ENCODE measurements at regions not wholly inside any gene's neighbourhood (a gene's known extent, or its start where the extent isn't known, plus 50 kb on each side); places are given as distances from the start of the nearest gene placed in this dataset.

DNA sequence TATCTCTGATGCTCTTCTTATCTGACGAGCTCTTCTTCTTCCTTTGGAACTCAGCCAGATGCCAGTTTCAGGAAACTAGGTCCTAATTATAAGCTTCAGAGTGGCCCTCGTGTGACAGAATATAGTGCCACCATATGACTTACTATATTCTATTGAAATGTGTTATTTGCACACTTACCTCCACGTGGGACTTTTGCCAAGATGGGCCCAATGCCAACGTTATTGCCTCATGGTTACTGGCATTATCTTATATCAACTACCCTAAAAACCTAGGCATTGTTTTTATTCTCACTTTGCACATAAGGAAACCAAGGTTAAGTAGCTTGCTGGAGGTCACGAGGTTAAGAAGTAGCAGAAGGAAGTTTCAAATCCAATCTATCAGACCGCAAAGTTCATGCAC lies 71.3 kb upstream of the SLCO3A1 start:
- no peak overlapping the region for H3K4me3 ChIP-seq
- H3K9me3 ChIP-seq = no peaks in the 10 kb centered on the region
- H3K36me3 ChIP-seq = no peaks in the 10 kb centered on the region
- H3K27ac ChIP-seq = peak overlapping the region in 7 of 12 donors; percentile 22 to 79 (median 62)
- TF ChIP-seq, protein P1, sequence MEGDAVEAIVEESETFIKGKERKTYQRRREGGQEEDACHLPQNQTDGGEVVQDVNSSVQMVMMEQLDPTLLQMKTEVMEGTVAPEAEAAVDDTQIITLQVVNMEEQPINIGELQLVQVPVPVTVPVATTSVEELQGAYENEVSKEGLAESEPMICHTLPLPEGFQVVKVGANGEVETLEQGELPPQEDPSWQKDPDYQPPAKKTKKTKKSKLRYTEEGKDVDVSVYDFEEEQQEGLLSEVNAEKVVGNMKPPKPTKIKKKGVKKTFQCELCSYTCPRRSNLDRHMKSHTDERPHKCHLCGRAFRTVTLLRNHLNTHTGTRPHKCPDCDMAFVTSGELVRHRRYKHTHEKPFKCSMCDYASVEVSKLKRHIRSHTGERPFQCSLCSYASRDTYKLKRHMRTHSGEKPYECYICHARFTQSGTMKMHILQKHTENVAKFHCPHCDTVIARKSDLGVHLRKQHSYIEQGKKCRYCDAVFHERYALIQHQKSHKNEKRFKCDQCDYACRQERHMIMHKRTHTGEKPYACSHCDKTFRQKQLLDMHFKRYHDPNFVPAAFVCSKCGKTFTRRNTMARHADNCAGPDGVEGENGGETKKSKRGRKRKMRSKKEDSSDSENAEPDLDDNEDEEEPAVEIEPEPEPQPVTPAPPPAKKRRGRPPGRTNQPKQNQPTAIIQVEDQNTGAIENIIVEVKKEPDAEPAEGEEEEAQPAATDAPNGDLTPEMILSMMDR (IDR thresholded peaks at IDR 0.05) = no peak
- no peak for TF ChIP-seq POLR2A (IDR thresholded peaks at IDR 0.05)
- WGBS, 4 donors = 43 to 45% (median 44%) methylated on average over 6 of the region's 6 CpGs
- peaks cover 0 to 7% (median 0%) of the 10 kb centered on the region in 9 donors for H3K27me3 ChIP-seq
- intact Hi-C loops (cut with DNase I) = loop anchor here in 1 of 10 donors (5.0 kb wide), 1 partner anchor 70 kb away; the partner anchor contains the start of gene SLCO3A1
- ATAC-seq (no peak), DNase-seq (no peak)
- peaks cover 0 to 32% (median 1%) of the 10 kb centered on the region in 12 donors for H3K4me1 ChIP-seq

- Histone ChIP-seq H3K4me1 (peaks cover 0 to 32% (median 1%) of the 10 kb centered on the region in 12 donors), H3K4me3 (peak overlapping the region in 8 of 12 donors; percentile 4 to 34 (median 26)), H3K27me3 (peaks cover 0 to 7% (median 0%) of the 10 kb centered on the region in 9 donors), H3K36me3 (no peaks in the 10 kb centered on the region), H3K27ac (peak overlapping the region in 9 of 12 donors; percentile 22 to 79 (median 60)), H3K9me3 (no peaks in the 10 kb centered on the region)
- 33 to 41% (median 40%) methylated on average over 3 of the region's 3 CpGs for WGBS, 4 donors
- TF ChIP-seq, protein P1 (IDR thresholded peaks at IDR 0.05) = no peak
- no peak for TF ChIP-seq POLR2A (IDR thresholded peaks at IDR 0.05)
- intact Hi-C loops (cut with DNase I) = loop anchor here in 1 of 10 donors (5.0 kb wide), 1 partner anchor 69 kb away; the partner anchor contains the start of gene SLCO3A1
- ATAC-seq = peak; percentile 74 to 90 (median 88)
- no peak for DNase-seq
Observed at GRCh38 chr15:91783008-91783407, 70.5 kb upstream of the SLCO3A1 start.

DNA sequence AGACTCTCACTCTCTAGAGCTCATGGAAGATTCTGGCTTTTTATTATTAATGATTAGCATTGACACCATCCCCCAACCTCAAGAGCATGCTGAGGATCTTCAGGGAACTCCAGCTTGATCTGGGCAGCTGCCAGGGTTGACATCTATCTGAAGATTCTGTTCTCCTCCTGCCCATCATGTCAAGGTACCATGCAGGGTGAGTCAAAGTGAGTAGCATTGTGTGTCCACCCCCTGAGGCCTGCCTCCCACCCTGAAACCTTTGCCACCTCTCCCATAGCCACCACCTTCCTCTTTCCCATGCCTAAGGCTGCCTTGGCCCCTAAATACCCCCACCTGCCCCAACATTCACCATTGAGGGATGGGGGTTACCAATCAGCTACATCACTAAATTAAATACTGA lies 70.1 kb upstream of the SLCO3A1 start:
- Histone ChIP-seq H3K27me3 (peaks cover 0 to 2% (median 0%) of the 10 kb centered on the region in 9 donors), H3K27ac (peak overlapping the region in 8 of 12 donors; percentile 40 to 79 (median 61))
- DNase-seq = no peak

GRCh38 chr15:91784973-91785709 lies 68.4 kb upstream of the SLCO3A1 start:
- TF ChIP-seq, protein P1 (IDR thresholded peaks at IDR 0.05) = no peak
- TF ChIP-seq POLR2A (IDR thresholded peaks at IDR 0.05) = no peak
- no peak overlapping the region for H3K4me3 ChIP-seq
- H3K36me3 ChIP-seq = no peaks in the 10 kb centered on the region
- no peak overlapping the region for H3K27ac ChIP-seq
- intact Hi-C loops (cut with DNase I) = loop anchor here in 1 of 10 donors (5.0 kb wide), 1 partner anchor 67 kb away; the partner anchor contains the start of gene SLCO3A1
- 76 to 94% (median 89%) methylated on average over 2 to 4 of the region's 4 CpGs for WGBS, 4 donors
- no peaks in the 10 kb centered on the region for H3K9me3 ChIP-seq
- no peaks in the 10 kb centered on the region for H3K27me3 ChIP-seq
- peaks cover 0 to 28% (median 1%) of the 10 kb centered on the region in 12 donors for H3K4me1 ChIP-seq
- ATAC-seq = no peak
- no peak for DNase-seq

More for the DNA sequence above, 70.1 kb upstream of the SLCO3A1 start:
- no peaks in the 10 kb centered on the region for H3K36me3 ChIP-seq
- H3K4me1 ChIP-seq = peaks cover 0 to 32% (median 1%) of the 10 kb centered on the region in 12 donors
- TF ChIP-seq, protein P1 (IDR thresholded peaks at IDR 0.05) = no peak
- TF ChIP-seq POLR2A (IDR thresholded peaks at IDR 0.05) = no peak
- peak in 2 of 4 donors; percentile 14 to 31 for ATAC-seq
- intact Hi-C loops (cut with DNase I) = loop anchor here in 1 of 10 donors (5.0 kb wide), 1 partner anchor 69 kb away; the partner anchor contains the start of gene SLCO3A1
- H3K9me3 ChIP-seq = no peaks in the 10 kb centered on the region
- H3K4me3 ChIP-seq = peak overlapping the region in 8 of 12 donors; percentile 4 to 34 (median 26)

Measured in heart left ventricle (tissue), 16 donors.